CD8-positive, alpha-beta memory T cell (primary cell): ENCODE measurements at regions not wholly inside any gene's neighbourhood (a gene's known extent, or its start where the extent isn't known, plus 50 kb on each side); places are given as distances from the start of the nearest gene placed in this dataset.

ENCODE experiments used
- CTCF ChIA-PET: fragments of 350-600 bp; sonication (Branson Sonifier 250); formaldehyde crosslinking; loops from one replicate; lab custom pipeline; 2021; ENCODE audit warnings: antibody characterized with exemption; lab: Charles Lee
- POLR2A ChIA-PET: fragments of 350-600 bp; sonication (Branson Sonifier 250); formaldehyde crosslinking; loops from one replicate; lab custom pipeline; 2021; ENCODE audit warnings: antibody characterized with exemption; lab: Charles Lee
- DNase-seq, 5 donors: peaks; one replicate each; pipeline versions ENCODE4 v3.0.0 to v3.0.0-alpha.2; 2020 to 2022; ENCODE audit warnings: mixed read lengths in 1 of 5
- H3K27ac ChIP-seq: one replicate; pipeline ENCODE4 v1.7.0; 2013; ENCODE audit warnings: low read depth, mild to moderate bottlenecking, low read length, moderate library complexity
- H3K27me3 ChIP-seq: 2 replicates; pipeline ENCODE4 v1.7.0; 2013; ENCODE audit warnings: low read length, mild to moderate bottlenecking; ENCODE audit not compliant: insufficient read depth, poor library complexity, severe bottlenecking
- H3K36me3 ChIP-seq: 2 replicates; pipeline ENCODE4 v1.7.0; 2013; ENCODE audit warnings: mild to moderate bottlenecking, low read length, moderate library complexity; ENCODE audit not compliant: insufficient read depth
- H3K4me1 ChIP-seq: 2 replicates; pipeline ENCODE4 v1.7.0; 2013; ENCODE audit warnings: mild to moderate bottlenecking, low read length, moderate library complexity; ENCODE audit not compliant: insufficient read depth
- H3K4me3 ChIP-seq: 2 replicates; pipeline ENCODE4 v1.7.0; 2013; ENCODE audit warnings: mild to moderate bottlenecking, low read length
- H3K9me3 ChIP-seq: 2 replicates; pipeline ENCODE4 v1.7.0; 2013; ENCODE audit warnings: mild to moderate bottlenecking, low read length
- H3K27ac Mint-ChIP-seq, 8 donors: one replicate each; pipeline ENCODE4 v1.8.0; 2020 to 2021; ENCODE audit warnings: mixed read lengths in 8 of 8, mild to moderate bottlenecking in 6 of 8, inconsistent platforms in 3 of 8, moderate library complexity in 3 of 8
- H3K27me3 Mint-ChIP-seq, 2 donors: one replicate each; pipeline ENCODE4 v1.8.0; 2020 to 2021; ENCODE audit warnings: mixed read lengths in 2 of 2, mild to moderate bottlenecking in 1 of 2, moderate library complexity in 1 of 2
- H3K36me3 Mint-ChIP-seq, 3 donors: one replicate each; pipeline ENCODE4 v1.8.0; 2020 to 2021; ENCODE audit warnings: mixed read lengths in 3 of 3, inconsistent platforms in 1 of 3, mild to moderate bottlenecking in 1 of 3
- H3K4me1 Mint-ChIP-seq, 3 donors: one replicate each; pipeline ENCODE4 v1.8.0; 2020 to 2021; ENCODE audit warnings: mixed read lengths in 3 of 3, inconsistent platforms in 1 of 3, mild to moderate bottlenecking in 1 of 3
- H3K4me3 Mint-ChIP-seq, 7 donors: one replicate each; pipeline ENCODE4 v1.8.0; 2020 to 2021; ENCODE audit warnings: mixed read lengths in 7 of 7, mild to moderate bottlenecking in 6 of 7, moderate library complexity in 4 of 7, inconsistent platforms in 2 of 7
- H3K9me3 Mint-ChIP-seq, 5 donors: one replicate each; pipeline ENCODE4 v1.8.0; 2020 to 2022; ENCODE audit warnings: mixed read lengths in 5 of 5, mild to moderate bottlenecking in 3 of 5, moderate library complexity in 2 of 5, inconsistent platforms in 1 of 5

DNA sequence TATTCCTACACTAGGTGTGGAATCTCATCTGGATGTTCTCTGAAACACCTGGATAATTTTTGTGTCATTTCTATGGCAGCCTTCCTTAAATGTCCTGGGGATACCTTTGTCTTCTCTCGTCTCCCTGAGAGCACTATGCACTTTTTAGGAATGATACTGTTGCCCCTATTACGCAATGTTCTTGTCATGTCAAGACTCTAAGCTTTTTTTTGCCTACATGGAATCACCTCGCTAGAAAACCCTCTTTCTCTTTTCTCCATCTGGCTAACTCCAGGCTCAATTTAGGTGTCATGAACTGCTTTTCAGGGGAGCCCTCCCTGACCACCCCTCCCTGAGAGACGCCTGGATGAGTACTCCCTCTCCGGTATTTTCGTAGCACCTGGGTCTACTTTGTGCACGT, 81.3 kb downstream of the SOX2 start:
- ChIA-PET POLR2A (no interaction called here), CTCF (no interaction called here)
- Histone ChIP-seq H3K36me3 (no peaks in the 10 kb centered on the region), H3K4me1 (no peaks in the 10 kb centered on the region), H3K4me3 (no peak overlapping the region), H3K9me3 (no peaks in the 10 kb centered on the region), H3K27me3 (no peaks in the 10 kb centered on the region), H3K27ac (no peak overlapping the region)
- Mint-ChIP-seq H3K27me3 (no peaks in the 10 kb centered on the region), H3K4me1 (no peaks in the 10 kb centered on the region), H3K4me3 (no peak overlapping the region), H3K27ac (no peak overlapping the region), H3K36me3 (no peaks in the 10 kb centered on the region), H3K9me3 (peaks cover 0 to 8% (median 0%) of the 10 kb centered on the region in 5 donors)
- no peak for DNase-seq

DNA sequence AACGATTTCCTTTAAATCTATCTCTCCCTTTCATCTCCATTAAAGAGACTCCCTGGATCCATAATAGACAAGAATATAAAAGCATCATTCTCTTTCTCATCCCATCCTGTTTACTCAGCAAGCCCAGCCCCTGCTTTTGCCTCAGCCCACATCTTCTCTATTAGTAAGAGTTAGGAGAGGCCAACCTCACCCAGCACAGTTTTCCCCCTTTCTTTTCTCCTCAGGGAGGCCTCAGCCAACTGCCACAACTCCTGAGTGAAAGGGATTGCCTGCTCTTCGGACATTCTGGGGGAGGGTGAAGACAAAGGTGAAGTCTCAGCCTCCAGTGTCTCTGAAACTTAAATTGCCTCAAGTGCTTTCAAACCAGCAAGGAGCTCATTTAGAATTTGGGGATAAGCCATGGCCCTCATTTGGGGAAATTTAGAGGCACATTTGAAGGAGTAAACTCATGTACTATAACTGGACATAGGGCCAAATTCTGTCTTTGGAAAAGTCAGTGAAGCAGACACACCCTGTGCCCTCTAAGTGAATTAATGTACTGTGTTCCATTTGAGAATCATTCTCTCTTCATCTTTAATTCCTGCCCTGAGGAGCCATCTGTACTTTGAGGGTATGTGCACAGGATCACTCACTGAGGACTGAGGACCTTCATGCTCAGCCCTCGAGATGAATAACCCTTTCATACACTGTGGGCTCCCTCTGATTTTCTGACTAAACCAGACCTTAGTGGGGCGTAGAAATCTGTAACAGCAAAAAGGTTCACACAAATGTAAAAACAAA, 82.5 kb downstream of the SOX2 start:
- Mint-ChIP-seq H3K27ac (no peak overlapping the region), H3K36me3 (no peaks in the 10 kb centered on the region), H3K9me3 (peaks cover 0 to 5% (median 0%) of the 10 kb centered on the region in 5 donors), H3K27me3 (peaks cover 0 to 3% of the 10 kb centered on the region in 2 donors), H3K4me3 (no peak overlapping the region), H3K4me1 (no peaks in the 10 kb centered on the region)
- CTCF ChIA-PET = no interaction called here
- Histone ChIP-seq H3K36me3 (no peaks in the 10 kb centered on the region), H3K4me3 (no peak overlapping the region), H3K27me3 (no peaks in the 10 kb centered on the region), H3K4me1 (no peaks in the 10 kb centered on the region), H3K9me3 (no peaks in the 10 kb centered on the region), H3K27ac (no peak overlapping the region)
- no peak for DNase-seq
- POLR2A ChIA-PET = no interaction called here

DNA sequence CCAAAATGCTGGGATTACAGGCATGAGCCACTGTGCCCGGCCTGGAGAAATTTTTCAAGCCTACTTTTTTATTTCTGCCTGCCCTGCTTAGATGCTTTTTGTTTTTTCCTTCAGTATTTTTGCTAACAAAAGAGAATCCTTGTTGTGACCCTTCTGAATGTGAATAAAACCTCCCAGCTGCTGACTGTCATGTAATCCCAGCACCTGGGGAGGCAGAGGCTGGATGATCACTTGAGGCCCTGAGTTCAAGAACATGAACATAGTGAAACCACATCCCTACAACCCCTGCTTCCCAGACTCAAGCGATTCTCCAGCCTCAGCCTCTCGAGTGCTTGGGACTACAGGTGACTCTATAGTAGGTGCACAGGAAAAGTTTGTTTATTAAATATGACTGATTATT, 84.9 kb downstream of the SOX2 start:
- Mint-ChIP-seq H3K4me1 (no peaks in the 10 kb centered on the region), H3K36me3 (no peaks in the 10 kb centered on the region), H3K27me3 (peaks cover 0 to 3% of the 10 kb centered on the region in 2 donors), H3K27ac (no peak overlapping the region), H3K9me3 (peaks cover 0 to 12% (median 0%) of the 10 kb centered on the region in 5 donors), H3K4me3 (no peak overlapping the region)
- H3K4me3 ChIP-seq = no peak overlapping the region
- no peaks in the 10 kb centered on the region for H3K36me3 ChIP-seq
- no peaks in the 10 kb centered on the region for H3K4me1 ChIP-seq
- DNase-seq = no peak
- no peaks in the 10 kb centered on the region for H3K27me3 ChIP-seq
- no peak overlapping the region for H3K27ac ChIP-seq
- H3K9me3 ChIP-seq = no peaks in the 10 kb centered on the region
- POLR2A ChIA-PET = no interaction called here
- CTCF ChIA-PET = no interaction called here

DNA sequence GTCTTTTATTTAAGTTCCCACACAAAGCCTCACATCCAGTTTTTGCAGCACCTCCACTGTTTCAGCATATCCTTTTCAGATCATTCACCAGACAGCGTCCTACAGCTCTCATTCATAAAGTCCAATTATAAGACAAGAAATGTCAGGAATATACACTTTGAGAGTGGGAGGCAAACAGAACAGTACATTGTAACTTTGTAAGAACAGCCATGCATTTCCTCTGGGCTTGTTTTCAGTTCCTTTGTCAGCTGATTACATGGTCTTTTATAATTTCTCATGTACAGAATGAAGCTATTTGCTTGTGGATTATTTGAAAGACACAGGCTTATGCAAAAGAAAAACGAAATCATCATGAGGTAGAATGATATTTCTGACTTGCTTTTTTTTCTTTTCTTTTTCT, 85.7 kb downstream of the SOX2 start:
- POLR2A ChIA-PET = no interaction called here
- Mint-ChIP-seq H3K4me3 (no peak overlapping the region), H3K4me1 (no peaks in the 10 kb centered on the region), H3K27ac (peak overlapping the region in 1 of 8 donors; percentile 26), H3K27me3 (peaks cover 0 to 3% of the 10 kb centered on the region in 2 donors), H3K9me3 (peaks cover 0 to 13% (median 0%) of the 10 kb centered on the region in 5 donors), H3K36me3 (no peaks in the 10 kb centered on the region)
- H3K27ac ChIP-seq = no peak overlapping the region
- H3K4me1 ChIP-seq = no peaks in the 10 kb centered on the region
- CTCF ChIA-PET = no interaction called here
- H3K9me3 ChIP-seq = no peaks in the 10 kb centered on the region
- H3K27me3 ChIP-seq = no peaks in the 10 kb centered on the region
- H3K4me3 ChIP-seq = no peak overlapping the region
- no peak for DNase-seq
- H3K36me3 ChIP-seq = no peaks in the 10 kb centered on the region

DNA sequence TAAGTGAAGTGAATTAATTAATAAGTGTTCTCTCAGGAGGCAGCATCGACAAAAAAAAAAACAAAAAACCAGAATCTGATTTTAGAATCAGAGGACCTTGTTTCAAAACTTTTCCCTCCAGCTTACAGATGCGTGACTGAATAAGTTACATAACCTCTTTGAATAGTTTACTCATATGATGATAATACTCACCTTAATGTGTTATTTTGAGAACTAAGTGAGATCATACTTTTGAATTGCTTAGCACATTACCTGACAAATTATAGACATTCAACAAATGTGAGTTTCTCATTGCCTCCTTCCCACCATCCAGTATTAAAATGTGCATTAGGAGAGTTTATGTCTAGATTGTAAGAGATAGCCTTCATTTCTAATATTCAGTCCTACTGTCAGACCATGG, 94.0 kb downstream of the SOX2 start:
- Mint-ChIP-seq H3K27ac (no peak overlapping the region), H3K9me3 (peaks cover 0 to 15% (median 5%) of the 10 kb centered on the region in 5 donors), H3K36me3 (no peaks in the 10 kb centered on the region), H3K4me1 (no peaks in the 10 kb centered on the region), H3K4me3 (no peak overlapping the region), H3K27me3 (peaks cover 0 to 1% of the 10 kb centered on the region in 2 donors)
- no peaks in the 10 kb centered on the region for H3K27me3 ChIP-seq
- no peaks in the 10 kb centered on the region for H3K9me3 ChIP-seq
- POLR2A ChIA-PET = no interaction called here
- CTCF ChIA-PET = no interaction called here
- H3K4me3 ChIP-seq = no peak overlapping the region
- H3K4me1 ChIP-seq = no peaks in the 10 kb centered on the region
- no peak overlapping the region for H3K27ac ChIP-seq
- no peaks in the 10 kb centered on the region for H3K36me3 ChIP-seq
- no peak for DNase-seq

DNA sequence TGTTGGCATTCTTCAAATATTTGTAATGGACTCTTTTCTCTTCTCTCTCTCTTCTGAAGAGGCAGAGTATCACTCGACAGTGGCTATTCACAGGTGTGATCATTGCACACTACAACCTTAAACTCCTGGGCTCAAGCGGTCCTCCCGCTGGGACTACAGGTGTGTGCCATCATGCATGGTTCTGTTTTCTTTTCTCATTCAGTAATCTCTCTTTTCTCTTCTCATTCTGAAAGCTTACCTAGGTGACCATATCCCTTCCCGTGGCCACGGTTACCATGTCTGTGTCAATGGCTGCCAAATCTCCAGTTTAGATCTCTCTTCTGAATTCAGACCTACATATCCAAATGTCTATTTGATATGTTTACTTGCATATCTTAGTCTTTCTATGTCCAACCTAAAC, 96.3 kb downstream of the SOX2 start:
- Mint-ChIP-seq H3K4me1 (no peaks in the 10 kb centered on the region), H3K9me3 (peaks cover 0 to 8% (median 5%) of the 10 kb centered on the region in 5 donors), H3K36me3 (no peaks in the 10 kb centered on the region), H3K27me3 (peaks cover 0 to 1% of the 10 kb centered on the region in 2 donors), H3K4me3 (no peak overlapping the region), H3K27ac (no peak overlapping the region)
- Histone ChIP-seq H3K4me3 (no peak overlapping the region), H3K27ac (no peak overlapping the region), H3K4me1 (no peaks in the 10 kb centered on the region), H3K27me3 (no peaks in the 10 kb centered on the region), H3K9me3 (no peaks in the 10 kb centered on the region), H3K36me3 (no peaks in the 10 kb centered on the region)
- DNase-seq = no peak
- ChIA-PET POLR2A (no interaction called here), CTCF (no interaction called here)

DNA sequence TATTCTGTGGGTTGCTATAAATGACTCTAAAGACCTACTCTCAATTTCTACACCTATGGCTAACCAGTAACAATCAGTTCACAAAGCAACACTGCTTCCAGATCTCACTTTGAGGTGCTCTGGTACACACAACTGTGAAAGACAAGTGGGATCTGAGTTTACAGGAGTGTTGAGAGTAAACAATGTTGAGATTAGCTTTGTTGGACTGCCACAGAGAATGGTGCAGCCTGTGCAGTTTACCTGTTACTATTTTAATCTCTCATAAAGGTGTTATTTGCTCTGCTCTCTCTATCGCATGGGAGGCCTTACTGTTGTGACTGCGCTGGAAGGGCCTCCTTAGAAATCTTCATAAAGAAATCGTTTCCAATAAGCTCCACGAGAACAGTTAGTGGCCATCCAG, 112.0 kb downstream of the SOX2 start:
- no peak for DNase-seq
- no peak overlapping the region for H3K27ac Mint-ChIP-seq
- H3K27me3 ChIP-seq = no peaks in the 10 kb centered on the region
- no peak overlapping the region for H3K27ac ChIP-seq
- no peak overlapping the region for H3K4me3 Mint-ChIP-seq
- POLR2A ChIA-PET = no interaction called here
- H3K36me3 Mint-ChIP-seq = no peaks in the 10 kb centered on the region
- no peak overlapping the region for H3K4me3 ChIP-seq
- peaks cover 0 to 11% (median 6%) of the 10 kb centered on the region in 5 donors for H3K9me3 Mint-ChIP-seq
- no peaks in the 10 kb centered on the region for H3K4me1 Mint-ChIP-seq
- H3K36me3 ChIP-seq = no peaks in the 10 kb centered on the region
- no peaks in the 10 kb centered on the region for H3K4me1 ChIP-seq
- CTCF ChIA-PET = no interaction called here
- H3K27me3 Mint-ChIP-seq = peaks cover 0 to 4% of the 10 kb centered on the region in 2 donors
- H3K9me3 ChIP-seq = no peaks in the 10 kb centered on the region

DNA sequence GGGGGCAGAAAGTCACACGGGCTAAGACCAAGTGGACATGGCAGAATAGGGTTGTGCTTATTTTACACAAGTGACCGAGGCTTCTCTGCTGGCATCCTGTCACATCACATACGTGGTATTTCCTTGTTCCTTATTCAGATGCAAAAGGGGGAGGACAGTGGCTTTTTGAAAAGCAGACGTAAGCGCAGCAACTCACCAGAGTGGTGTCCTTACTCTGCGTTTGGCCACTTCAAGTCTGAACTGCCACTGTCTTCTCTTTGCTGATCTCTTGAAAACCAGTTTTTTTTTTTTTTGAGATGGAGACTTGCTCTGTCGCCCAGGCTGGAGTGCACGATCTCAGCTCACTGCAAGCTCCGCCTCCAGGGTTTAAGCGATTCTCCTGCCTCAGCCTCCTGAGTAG, 113.2 kb downstream of the SOX2 start:
- Histone ChIP-seq H3K27ac (no peak overlapping the region), H3K4me3 (no peak overlapping the region), H3K4me1 (no peaks in the 10 kb centered on the region), H3K36me3 (no peaks in the 10 kb centered on the region), H3K9me3 (no peaks in the 10 kb centered on the region), H3K27me3 (no peaks in the 10 kb centered on the region)
- H3K4me3 Mint-ChIP-seq = no peak overlapping the region
- H3K4me1 Mint-ChIP-seq = no peaks in the 10 kb centered on the region
- peaks cover 0 to 4% of the 10 kb centered on the region in 2 donors for H3K27me3 Mint-ChIP-seq
- ChIA-PET POLR2A (no interaction called here), CTCF (no interaction called here)
- H3K36me3 Mint-ChIP-seq = no peaks in the 10 kb centered on the region
- H3K9me3 Mint-ChIP-seq = peaks cover 0 to 8% (median 5%) of the 10 kb centered on the region in 5 donors
- H3K27ac Mint-ChIP-seq = no peak overlapping the region
- no peak for DNase-seq
